GM12891 (cell line): ENCODE measurements at regions not wholly inside any gene's neighbourhood (a gene's known extent, or its start where the extent isn't known, plus 50 kb on each side); places are given as distances from the start of the nearest gene placed in this dataset.

ENCODE experiments used
- POLR2A ChIP-seq: IDR thresholded peaks from 2 replicates; pipeline ENCODE4 v1.6.1; 2011; ENCODE audit warnings: low read depth, low read length, control low read depth
- POLR2AphosphoS5 ChIP-seq: IDR thresholded peaks from 2 replicates; pipeline ENCODE4 v1.6.1; 2011; ENCODE audit warnings: low read depth, low read length, control low read depth
- TAF1 ChIP-seq: IDR thresholded peaks from 2 replicates; pipeline ENCODE4 v1.6.1; 2011; ENCODE audit warnings: low read depth, low read length, control low read depth

DNA sequence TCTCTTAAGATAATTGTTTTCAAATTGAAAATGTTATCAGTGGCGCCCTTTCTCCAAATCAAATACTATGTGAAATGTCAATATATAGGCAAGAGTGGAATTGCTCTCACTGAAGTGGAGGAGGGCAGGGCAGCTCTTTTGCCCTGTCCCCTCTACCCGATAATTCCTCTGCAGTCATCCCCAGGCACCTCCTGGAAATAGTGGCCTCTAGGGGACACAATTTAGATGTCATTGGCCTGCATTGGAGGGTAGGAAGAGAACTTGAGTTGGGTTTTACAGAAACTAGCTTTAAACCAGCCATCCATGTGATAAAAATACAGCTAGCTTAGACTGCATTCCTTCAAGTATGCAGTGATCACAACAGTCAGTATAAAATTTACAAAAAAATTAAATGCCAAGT lies 288.9 kb downstream of the EDEM1 start:
- TF ChIP-seq TAF1 (no peak), POLR2AphosphoS5 (no peak), POLR2A (no peak)
